Hindlimb muscle (tissue), 1 donor: ENCODE measurements at regions not wholly inside any gene's neighbourhood (a gene's known extent, or its start where the extent isn't known, plus 50 kb on each side); places are given as distances from the start of the nearest gene placed in this dataset.
"Not testable (repeated sequence)": the region's sequence is repeated elsewhere in the genome, so short reads cannot be mapped to it uniquely, and the experiment has no call there.

Source experiments
- DNase-seq: peaks from one replicate; pipeline ENCODE4 v3.0.0-alpha.2; 2013

- no peak for DNase-seq
These were observed 142.5 kb upstream of the ARG1 start for GRCh38 chr6:131430531-131430930.

GRCh38 chr6:131431718-131432117, 141.3 kb upstream of the ARG1 start:
- DNase-seq: no peak

GRCh38 chr6:131433927-131434326, 139.1 kb upstream of the ARG1 start:
- no peak for DNase-seq

GRCh38 chr6:131436358-131436757, 136.7 kb upstream of the ARG1 start:
- DNase-seq: no peak

GRCh38 chr6:131443014-131443413, 130.0 kb upstream of the ARG1 start:
- no peak for DNase-seq

GRCh38 chr6:131443514-131443913, 129.5 kb upstream of the ARG1 start:
- DNase-seq: no peak

GRCh38 chr6:131445356-131445755, 127.7 kb upstream of the ARG1 start:
- not testable (repeated sequence) for DNase-seq

- no peak for DNase-seq
These were observed 122.2 kb upstream of the ARG1 start for GRCh38 chr6:131450861-131451260.

- DNase-seq: no peak
These were observed 121.5 kb upstream of the ARG1 start for GRCh38 chr6:131451321-131452144.

GRCh38 chr6:131453803-131454202, 119.2 kb upstream of the ARG1 start:
- no peak for DNase-seq

- no peak for DNase-seq
These were observed 116.5 kb upstream of the ARG1 start for GRCh38 chr6:131456565-131456964.

GRCh38 chr6:131459005-131459404, 114.0 kb upstream of the ARG1 start:
- no peak for DNase-seq

- DNase-seq: peak; percentile 29
These were observed 112.4 kb upstream of the ARG1 start for GRCh38 chr6:131460614-131461000.

- no peak for DNase-seq
These were observed 103.9 kb upstream of the ARG1 start for GRCh38 chr6:131469130-131469529.

GRCh38 chr6:131470534-131470933, 102.5 kb upstream of the ARG1 start:
- DNase-seq: no peak

GRCh38 chr6:131471331-131471730, 101.7 kb upstream of the ARG1 start:
- no peak for DNase-seq

- DNase-seq: not testable (repeated sequence)
These were observed 99.7 kb upstream of the ARG1 start for GRCh38 chr6:131473303-131473702.

GRCh38 chr6:131476362-131476761, 96.7 kb upstream of the ARG1 start:
- DNase-seq: no peak

GRCh38 chr6:131478740-131479211, 94.2 kb upstream of the ARG1 start:
- not testable (repeated sequence) for DNase-seq

GRCh38 chr6:131486608-131487007, 86.4 kb upstream of the ARG1 start:
- no peak for DNase-seq

- DNase-seq: no peak
These were observed 84.2 kb upstream of the ARG1 start for GRCh38 chr6:131488780-131489179.

- DNase-seq: no peak
These were observed 82.6 kb upstream of the ARG1 start for GRCh38 chr6:131490441-131490840.

GRCh38 chr6:131492932-131493573, 80.0 kb upstream of the ARG1 start:
- no peak for DNase-seq

- not testable (repeated sequence) for DNase-seq
These were observed 68.6 kb upstream of the ARG1 start for GRCh38 chr6:131504387-131504786.
